GM12872 (cell line): ENCODE measurements at regions not wholly inside any gene's neighbourhood (a gene's known extent, or its start where the extent isn't known, plus 50 kb on each side); places are given as distances from the start of the nearest gene placed in this dataset.

ENCODE experiments used
- TF ChIP-seq, protein P1 (sequence below): IDR thresholded peaks from 3 replicates; pipeline ENCODE4 v1.5.1; 2011; ENCODE audit warnings: low read depth, mild to moderate bottlenecking, low read length, moderate library complexity; ENCODE audit not compliant: insufficient read depth

DNA sequence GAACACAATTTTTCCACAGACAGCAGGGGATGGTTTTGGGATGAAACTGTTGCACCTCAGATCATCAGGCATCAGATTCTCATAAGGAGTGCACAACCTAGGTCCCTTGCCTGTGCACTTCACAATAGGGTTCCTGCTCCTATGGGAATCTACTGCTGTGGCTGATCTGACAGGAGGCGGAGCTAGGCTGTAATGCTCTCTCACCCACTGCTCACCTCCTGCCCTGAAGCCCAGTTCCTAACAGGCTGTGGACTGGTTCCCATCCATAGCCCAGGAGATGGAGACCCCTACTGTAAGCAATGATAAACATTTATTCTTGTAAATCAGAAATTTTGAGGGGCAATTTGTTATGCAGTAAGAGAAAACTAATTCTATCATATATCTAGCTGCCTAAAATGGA, 1234.7 kb downstream of the SLITRK1 start:
- TF ChIP-seq, protein P1, sequence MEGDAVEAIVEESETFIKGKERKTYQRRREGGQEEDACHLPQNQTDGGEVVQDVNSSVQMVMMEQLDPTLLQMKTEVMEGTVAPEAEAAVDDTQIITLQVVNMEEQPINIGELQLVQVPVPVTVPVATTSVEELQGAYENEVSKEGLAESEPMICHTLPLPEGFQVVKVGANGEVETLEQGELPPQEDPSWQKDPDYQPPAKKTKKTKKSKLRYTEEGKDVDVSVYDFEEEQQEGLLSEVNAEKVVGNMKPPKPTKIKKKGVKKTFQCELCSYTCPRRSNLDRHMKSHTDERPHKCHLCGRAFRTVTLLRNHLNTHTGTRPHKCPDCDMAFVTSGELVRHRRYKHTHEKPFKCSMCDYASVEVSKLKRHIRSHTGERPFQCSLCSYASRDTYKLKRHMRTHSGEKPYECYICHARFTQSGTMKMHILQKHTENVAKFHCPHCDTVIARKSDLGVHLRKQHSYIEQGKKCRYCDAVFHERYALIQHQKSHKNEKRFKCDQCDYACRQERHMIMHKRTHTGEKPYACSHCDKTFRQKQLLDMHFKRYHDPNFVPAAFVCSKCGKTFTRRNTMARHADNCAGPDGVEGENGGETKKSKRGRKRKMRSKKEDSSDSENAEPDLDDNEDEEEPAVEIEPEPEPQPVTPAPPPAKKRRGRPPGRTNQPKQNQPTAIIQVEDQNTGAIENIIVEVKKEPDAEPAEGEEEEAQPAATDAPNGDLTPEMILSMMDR = no peak

DNA sequence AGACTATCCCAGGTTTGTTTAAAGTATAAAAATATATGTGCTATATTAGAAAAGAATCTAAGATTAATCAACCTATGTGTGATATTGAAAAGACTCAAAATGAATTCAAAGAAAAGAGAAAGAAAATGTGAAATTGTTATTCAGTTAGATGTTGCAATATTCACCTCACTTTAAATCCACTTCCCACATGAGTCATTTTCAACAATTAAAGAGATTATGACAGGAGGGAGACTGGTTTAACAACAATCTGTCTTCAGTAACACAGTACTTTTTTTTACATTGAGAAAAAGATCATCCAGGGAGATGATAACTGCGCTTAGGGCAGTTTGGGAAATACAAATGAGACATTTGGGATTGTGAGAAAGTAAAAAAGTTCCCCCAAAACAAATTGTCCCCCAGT, 1246.2 kb downstream of the SLITRK1 start:
- TF ChIP-seq, protein P1 = no peak

DNA sequence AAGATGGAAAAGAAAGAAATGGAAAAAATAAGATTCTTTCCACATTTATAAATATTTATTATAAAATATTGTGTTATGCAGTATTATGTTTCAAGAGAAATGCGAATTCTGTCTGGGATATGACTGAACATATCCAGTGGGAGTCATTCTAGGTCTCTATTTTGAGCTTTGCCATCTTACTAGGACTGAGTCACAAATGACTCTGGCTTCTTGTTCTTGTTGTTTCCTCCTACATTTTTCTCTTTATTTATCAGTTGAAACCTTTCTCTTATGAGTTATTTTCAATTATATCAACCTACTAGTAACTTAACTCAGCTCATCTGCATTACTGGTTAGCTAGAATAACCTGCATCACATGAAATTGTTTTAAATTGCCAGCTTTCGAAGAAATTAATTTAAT, 1247.3 kb downstream of the SLITRK1 start:
- TF ChIP-seq, protein P1 = no peak

DNA sequence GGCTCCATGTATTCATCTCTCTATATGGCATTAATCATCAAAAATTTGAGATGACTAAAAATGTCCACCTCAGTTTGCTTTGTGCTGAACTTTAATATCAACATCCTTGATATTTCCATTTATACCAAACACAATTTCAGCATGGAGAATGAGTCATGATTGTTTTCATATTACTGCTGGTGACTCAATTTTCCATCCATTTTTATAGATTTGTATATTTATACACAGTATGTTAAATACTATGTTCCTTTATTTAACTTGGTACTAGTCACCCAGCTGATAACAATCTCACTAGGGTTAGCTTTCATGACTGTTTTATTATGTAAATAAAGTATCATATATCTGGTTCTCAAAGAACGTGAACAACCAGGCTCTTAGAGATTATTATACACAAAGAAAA, 1255.1 kb downstream of the SLITRK1 start:
- TF ChIP-seq, protein P1 = no peak

DNA sequence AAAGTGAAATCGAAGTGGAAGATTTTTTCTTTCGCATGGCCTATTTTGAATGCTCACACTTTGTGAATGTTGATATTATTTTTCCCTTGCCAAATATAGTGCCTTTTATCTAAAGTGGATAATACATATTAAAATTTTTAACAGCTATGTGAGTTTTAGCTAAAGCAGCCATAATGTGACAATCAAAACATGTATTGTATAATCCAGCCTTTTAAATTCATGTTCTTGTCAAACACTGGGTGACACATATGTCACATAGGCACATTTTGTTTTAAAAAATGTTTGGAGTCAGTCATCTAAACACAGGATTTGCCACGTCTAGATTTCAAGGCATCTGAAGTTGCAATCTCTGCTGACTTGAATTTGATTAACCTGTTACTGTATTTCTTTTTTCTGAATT, 1256.6 kb downstream of the SLITRK1 start:
- TF ChIP-seq, protein P1 = no peak

DNA sequence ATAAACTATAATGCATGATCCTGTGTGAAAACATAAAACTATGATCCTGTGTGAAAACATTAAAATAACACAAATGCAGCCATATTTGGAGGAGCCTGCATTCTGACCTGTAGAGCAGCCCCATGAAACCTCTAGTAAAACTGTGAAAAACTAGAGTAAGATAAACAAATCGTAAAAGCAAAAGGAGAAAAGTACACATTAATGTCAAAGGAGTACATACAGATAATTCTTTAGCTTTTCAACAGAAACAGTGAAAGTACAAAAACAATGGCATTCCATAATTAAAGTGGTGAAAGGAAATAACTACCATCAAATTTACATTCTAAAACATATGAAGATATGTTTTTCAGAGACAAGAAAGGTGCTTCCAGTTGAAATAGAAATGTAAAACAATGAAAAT, 1267.2 kb downstream of the SLITRK1 start:
- TF ChIP-seq, protein P1 = no peak

DNA sequence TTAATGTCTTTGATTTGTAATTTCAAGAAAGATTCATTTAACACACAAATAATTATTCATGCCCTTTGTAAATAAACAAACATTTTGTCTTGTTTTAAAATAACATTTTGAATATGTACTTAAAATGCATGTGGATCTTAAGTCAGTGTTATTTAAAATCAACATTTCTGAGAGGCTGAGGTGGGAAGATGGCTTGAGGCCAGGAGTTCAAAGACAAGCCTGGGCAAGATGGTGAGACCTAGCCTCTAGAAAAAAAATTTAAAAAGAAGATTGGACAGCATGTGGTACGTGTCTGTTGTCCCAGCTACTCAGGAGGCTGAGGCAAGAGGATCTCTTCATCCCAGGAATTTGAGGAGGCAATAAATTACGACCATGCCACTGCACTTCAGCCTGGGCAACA, 1268.2 kb downstream of the SLITRK1 start:
- TF ChIP-seq, protein P1 = no peak

DNA sequence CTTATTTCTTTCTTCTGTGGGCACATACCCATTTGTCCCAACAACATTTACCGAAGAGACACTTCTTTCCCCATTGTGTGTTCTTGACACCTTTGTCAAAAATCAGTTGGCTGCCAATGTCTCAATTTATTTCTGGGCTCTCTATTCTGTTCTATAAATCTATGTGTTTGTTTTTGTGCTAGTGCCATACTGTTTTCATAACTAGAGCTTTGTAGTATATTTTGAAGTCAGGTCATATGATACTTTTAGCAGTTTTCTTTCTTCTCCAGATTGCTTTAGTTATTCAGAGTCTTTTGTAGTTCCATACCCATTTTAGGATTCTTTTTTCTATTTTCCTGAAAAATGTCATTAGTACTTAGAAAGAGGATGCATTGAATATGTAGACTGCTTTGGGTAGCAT, 1276.3 kb downstream of the SLITRK1 start:
- TF ChIP-seq, protein P1 = no peak
